Glutamatergic neuron (in vitro differentiated cells): ENCODE measurements at regions not wholly inside any gene's neighbourhood (a gene's known extent, or its start where the extent isn't known, plus 50 kb on each side); places are given as distances from the start of the nearest gene placed in this dataset.

Experiments used
- DNase-seq: peaks from one replicate; pipeline ENCODE4 v3.0.0; 2022
- H3K27ac Mint-ChIP-seq: one replicate; pipeline ENCODE4 v1.8.0; 2020; ENCODE audit warnings: mild to moderate bottlenecking, mixed read lengths, inconsistent platforms; ENCODE audit not compliant: unreplicated experiment
- H3K27me3 Mint-ChIP-seq: one replicate; pipeline ENCODE4 v1.8.0; 2020; ENCODE audit warnings: mild to moderate bottlenecking, moderate library complexity, mixed read lengths, inconsistent platforms; ENCODE audit not compliant: unreplicated experiment
- H3K36me3 Mint-ChIP-seq: one replicate; pipeline ENCODE4 v1.8.0; 2020; ENCODE audit warnings: mild to moderate bottlenecking, mixed read lengths, inconsistent platforms; ENCODE audit not compliant: unreplicated experiment
- H3K4me1 Mint-ChIP-seq: one replicate; pipeline ENCODE4 v1.8.0; 2020; ENCODE audit warnings: mild to moderate bottlenecking, low read depth, mixed read lengths, inconsistent platforms; ENCODE audit not compliant: unreplicated experiment
- H3K4me3 Mint-ChIP-seq: one replicate; pipeline ENCODE4 v1.8.0; 2020; ENCODE audit warnings: mild to moderate bottlenecking, mixed read lengths, inconsistent platforms; ENCODE audit not compliant: unreplicated experiment
- H3K9me3 Mint-ChIP-seq: one replicate; pipeline ENCODE4 v1.8.0; 2020; ENCODE audit warnings: mild to moderate bottlenecking, moderate library complexity, mixed read lengths, inconsistent platforms; ENCODE audit not compliant: unreplicated experiment
- TF ChIP-seq, protein P1 (sequence below): fragments of 200-600 bp; sonication (generic); IDR thresholded peaks from one replicate; pipeline ENCODE4 v1.5.0; 2021; ENCODE audit not compliant: partially characterized antibody, unreplicated experiment

DNA sequence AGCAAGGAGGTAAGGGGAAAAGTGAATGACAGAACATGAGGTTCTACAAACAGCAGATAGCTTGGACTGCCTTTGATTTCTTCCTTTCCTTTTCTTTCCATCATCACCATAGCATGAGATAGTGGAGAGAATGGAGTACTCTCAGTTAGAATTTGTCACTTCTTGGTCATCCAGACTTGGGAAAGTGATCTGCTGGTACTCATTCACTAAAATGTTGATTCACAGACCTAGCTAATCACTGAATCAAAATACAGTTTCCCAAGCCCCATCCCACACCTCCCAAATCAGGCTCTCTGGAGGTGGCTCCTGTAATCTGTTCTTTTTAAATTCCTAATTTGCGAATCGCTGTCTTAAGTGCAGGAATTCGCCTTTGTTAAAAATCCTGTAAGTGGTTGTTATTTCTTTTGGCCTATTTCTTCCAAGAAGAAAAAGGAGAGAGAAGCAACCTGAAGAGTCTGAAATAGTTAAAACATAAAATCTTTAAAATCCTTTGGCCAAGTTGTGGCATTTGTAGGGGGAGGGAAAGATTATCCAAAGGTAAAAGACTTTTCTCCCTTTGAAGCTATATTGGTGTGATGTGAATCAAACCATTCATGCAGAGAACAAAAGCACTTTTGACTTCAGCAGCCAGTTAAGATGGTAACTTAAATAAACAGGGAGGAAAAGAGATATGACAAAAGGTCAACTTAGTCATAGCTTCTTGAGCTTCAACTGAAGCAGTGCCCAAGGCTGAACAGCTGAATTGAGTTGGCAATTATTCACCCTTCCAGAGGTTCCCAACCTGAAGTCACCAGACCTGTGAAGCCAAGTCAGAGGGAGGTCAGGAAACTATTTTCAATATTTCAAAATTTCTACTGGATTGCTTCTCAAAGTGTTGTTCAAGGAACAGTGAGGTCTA is 255.1 kb upstream of the KRR1 start:
- Mint-ChIP-seq H3K36me3 (no peaks in the 10 kb centered on the region), H3K4me1 (peaks cover 10% of the 10 kb centered on the region), H3K27me3 (no peaks in the 10 kb centered on the region), H3K27ac (no peak overlapping the region), H3K9me3 (no peaks in the 10 kb centered on the region), H3K4me3 (no peak overlapping the region)
- no peak for DNase-seq
- TF ChIP-seq, protein P1, sequence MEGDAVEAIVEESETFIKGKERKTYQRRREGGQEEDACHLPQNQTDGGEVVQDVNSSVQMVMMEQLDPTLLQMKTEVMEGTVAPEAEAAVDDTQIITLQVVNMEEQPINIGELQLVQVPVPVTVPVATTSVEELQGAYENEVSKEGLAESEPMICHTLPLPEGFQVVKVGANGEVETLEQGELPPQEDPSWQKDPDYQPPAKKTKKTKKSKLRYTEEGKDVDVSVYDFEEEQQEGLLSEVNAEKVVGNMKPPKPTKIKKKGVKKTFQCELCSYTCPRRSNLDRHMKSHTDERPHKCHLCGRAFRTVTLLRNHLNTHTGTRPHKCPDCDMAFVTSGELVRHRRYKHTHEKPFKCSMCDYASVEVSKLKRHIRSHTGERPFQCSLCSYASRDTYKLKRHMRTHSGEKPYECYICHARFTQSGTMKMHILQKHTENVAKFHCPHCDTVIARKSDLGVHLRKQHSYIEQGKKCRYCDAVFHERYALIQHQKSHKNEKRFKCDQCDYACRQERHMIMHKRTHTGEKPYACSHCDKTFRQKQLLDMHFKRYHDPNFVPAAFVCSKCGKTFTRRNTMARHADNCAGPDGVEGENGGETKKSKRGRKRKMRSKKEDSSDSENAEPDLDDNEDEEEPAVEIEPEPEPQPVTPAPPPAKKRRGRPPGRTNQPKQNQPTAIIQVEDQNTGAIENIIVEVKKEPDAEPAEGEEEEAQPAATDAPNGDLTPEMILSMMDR = no peak

DNA sequence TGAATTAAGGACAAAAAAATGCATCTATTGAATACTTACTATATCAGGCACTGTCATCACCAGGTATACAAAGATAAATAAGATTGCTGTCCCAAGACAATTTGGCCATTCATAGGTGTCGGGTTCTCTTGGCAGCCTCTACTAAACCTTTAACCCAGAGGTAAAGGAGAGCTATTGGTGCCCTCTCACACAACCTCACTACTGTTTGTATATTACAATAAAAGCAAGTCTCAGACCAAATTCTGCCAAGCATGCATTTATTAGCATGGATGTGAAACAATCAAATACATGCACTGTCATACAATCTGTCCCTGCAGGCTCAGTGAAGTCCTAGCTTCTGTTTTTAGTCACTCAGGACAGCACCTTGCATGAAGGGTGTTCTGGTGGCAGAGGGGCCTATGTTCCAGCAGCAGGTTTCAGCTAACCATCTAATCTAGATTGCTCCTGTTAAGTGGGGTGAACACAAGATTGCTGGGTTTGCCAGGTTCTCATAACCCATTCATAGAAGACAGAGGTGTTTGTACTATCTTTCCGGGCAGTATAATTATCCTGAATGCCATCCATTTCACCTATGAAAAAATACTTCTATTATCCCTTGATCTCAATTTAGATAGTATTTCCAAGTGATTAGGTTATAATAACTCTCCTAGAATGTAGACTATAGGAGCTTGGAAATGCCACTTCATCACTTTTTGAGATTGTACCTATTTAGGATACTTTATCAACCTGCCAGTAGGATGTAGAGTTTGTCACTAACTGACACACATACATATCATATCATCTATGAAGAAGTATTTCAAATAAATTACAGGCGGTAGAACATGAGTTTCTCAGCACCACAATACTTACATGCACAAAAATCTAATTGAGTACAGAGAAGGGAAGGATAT is 254.0 kb upstream of the KRR1 start:
- Mint-ChIP-seq H3K4me1 (peaks cover 18% of the 10 kb centered on the region), H3K27ac (no peak overlapping the region), H3K27me3 (no peaks in the 10 kb centered on the region), H3K36me3 (no peaks in the 10 kb centered on the region), H3K9me3 (no peaks in the 10 kb centered on the region), H3K4me3 (no peak overlapping the region)
- TF ChIP-seq, protein P1 = no peak
- no peak for DNase-seq

DNA sequence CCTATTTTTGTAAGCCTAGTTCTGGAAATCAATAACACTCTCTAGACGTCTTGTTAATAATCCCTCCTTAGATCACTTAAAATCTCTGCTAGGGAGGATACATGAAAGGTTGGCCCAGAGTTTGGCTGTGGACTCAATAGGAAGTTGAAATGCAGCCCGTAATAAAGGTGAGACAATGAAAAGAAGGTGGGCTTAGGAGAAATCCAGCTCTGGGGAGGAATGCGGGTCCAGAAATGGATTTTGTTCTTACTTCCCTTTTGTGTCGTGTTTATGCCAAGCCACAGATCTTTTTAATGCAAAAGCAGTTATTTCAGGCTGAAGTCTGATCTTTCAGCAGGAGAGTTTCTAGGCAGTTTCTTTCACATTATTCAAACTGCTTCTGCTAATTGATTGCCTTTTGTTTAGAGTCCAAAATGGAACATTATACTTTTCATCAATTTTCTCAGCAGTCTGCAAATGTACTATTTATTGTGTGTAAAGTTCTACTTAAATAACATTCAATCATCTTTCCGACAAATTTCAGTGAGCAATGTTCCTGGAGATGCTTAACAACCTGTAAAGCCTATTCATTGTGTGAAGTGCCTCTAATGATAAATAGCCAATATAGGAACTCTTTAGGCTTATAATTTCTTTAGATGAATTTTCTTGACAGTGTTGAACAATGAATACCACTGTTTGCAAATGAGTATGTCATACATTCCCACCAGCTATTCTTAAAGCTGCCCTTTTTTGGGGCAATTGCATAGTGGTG is 252.9 kb upstream of the KRR1 start:
- no peaks in the 10 kb centered on the region for H3K27me3 Mint-ChIP-seq
- H3K4me3 Mint-ChIP-seq = peak overlapping the region; percentile 16
- H3K27ac Mint-ChIP-seq = no peak overlapping the region
- no peak for DNase-seq
- TF ChIP-seq, protein P1 = no peak
- peaks cover 28% of the 10 kb centered on the region for H3K4me1 Mint-ChIP-seq
- no peaks in the 10 kb centered on the region for H3K9me3 Mint-ChIP-seq
- no peaks in the 10 kb centered on the region for H3K36me3 Mint-ChIP-seq

DNA sequence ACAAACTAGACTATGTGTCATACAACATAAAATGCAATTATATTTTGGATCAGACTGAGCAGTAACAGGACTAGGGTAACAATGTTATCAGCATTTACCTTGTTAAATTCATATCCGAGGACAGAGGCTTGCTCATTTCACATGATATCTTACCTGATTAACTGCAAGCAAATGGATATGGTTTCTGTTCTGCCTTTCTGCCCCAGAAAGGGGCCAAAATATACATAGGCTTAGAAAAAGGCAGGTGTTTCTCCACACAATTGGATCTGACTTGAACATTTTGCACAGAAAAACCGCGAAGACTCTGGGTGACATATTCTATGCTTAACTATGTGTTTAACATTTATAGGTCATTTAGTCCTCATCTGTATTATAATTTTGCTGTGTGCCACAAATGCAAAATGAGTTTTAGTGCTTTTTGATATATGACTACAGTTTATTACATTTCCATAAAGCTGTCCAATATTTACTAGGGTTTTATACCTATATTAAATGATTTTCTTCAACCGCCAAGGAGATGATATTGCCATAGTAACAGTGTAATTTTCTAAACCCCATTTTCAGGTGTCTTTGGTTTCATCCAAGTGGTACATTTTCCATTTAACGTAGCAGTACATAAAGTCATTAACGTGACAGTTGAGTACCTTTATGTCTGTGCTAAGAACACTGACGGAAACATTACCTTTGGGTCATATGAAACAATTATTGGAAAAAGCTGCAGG is 249.3 kb upstream of the KRR1 start:
- Mint-ChIP-seq H3K36me3 (no peaks in the 10 kb centered on the region), H3K27ac (peak overlapping the region; percentile 69), H3K4me3 (no peak overlapping the region), H3K9me3 (peaks cover 4% of the 10 kb centered on the region), H3K27me3 (peaks cover 2% of the 10 kb centered on the region), H3K4me1 (peaks cover 43% of the 10 kb centered on the region)
- TF ChIP-seq, protein P1 = no peak
- no peak for DNase-seq
